GM10847 (cell line): ENCODE measurements at regions not wholly inside any gene's neighbourhood (a gene's known extent, or its start where the extent isn't known, plus 50 kb on each side); places are given as distances from the start of the nearest gene placed in this dataset.

Experiments used
- POLR2A ChIP-seq: IDR thresholded peaks from 2 replicates; pipeline ENCODE4 v1.6.1; 2011; ENCODE audit not compliant: insufficient read length; ENCODE audit errors: extremely low read depth

- no peak for TF ChIP-seq POLR2A
Observed at GRCh38 chr7:68734431-68734830, 863.8 kb upstream of the AUTS2 start.

GRCh38 chr7:68739306-68739705, 859.0 kb upstream of the AUTS2 start:
- TF ChIP-seq POLR2A = no peak

GRCh38 chr7:68744036-68744435, 854.2 kb upstream of the AUTS2 start:
- TF ChIP-seq POLR2A = no peak

GRCh38 chr7:68748934-68749900, 849.1 kb upstream of the AUTS2 start:
- TF ChIP-seq POLR2A = no peak

- no peak for TF ChIP-seq POLR2A
Observed at GRCh38 chr7:68752485-68753178, 845.6 kb upstream of the AUTS2 start.

- TF ChIP-seq POLR2A = no peak
Observed at GRCh38 chr7:68754414-68754813, 843.9 kb upstream of the AUTS2 start.

GRCh38 chr7:68756986-68757495, 841.2 kb upstream of the AUTS2 start:
- TF ChIP-seq POLR2A = no peak

GRCh38 chr7:68760556-68760955, 837.7 kb upstream of the AUTS2 start:
- TF ChIP-seq POLR2A = no peak

GRCh38 chr7:68767462-68767861, 830.8 kb upstream of the AUTS2 start:
- no peak for TF ChIP-seq POLR2A

GRCh38 chr7:68770649-68771048, 827.6 kb upstream of the AUTS2 start:
- TF ChIP-seq POLR2A = no peak

GRCh38 chr7:68776326-68776725, 821.9 kb upstream of the AUTS2 start:
- TF ChIP-seq POLR2A = no peak

- no peak for TF ChIP-seq POLR2A
Observed at GRCh38 chr7:68783684-68784083, 814.6 kb upstream of the AUTS2 start.

- no peak for TF ChIP-seq POLR2A
Observed at GRCh38 chr7:68785036-68785435, 813.2 kb upstream of the AUTS2 start.

- no peak for TF ChIP-seq POLR2A
Observed at GRCh38 chr7:68787566-68787965, 810.7 kb upstream of the AUTS2 start.

GRCh38 chr7:68789597-68789996, 808.7 kb upstream of the AUTS2 start:
- TF ChIP-seq POLR2A = no peak

- no peak for TF ChIP-seq POLR2A
Observed at GRCh38 chr7:68792351-68792750, 805.9 kb upstream of the AUTS2 start.
